Testis (tissue), 2 donors: ENCODE measurements at regions not wholly inside any gene's neighbourhood (a gene's known extent, or its start where the extent isn't known, plus 50 kb on each side); places are given as distances from the start of the nearest gene placed in this dataset.
A peak's percentile ranks its signal among the peaks of the same experiment; 100 is the strongest.
"Not testable (repeated sequence)": the region's sequence is repeated elsewhere in the genome, so short reads cannot be mapped to it uniquely, and the experiment has no call there.

ENCODE experiments used
- DNase-seq: peaks from one replicate; pipeline ENCODE4 v3.0.0-alpha.2; 2019
- H3K27ac ChIP-seq, 2 donors: fragments of 200-600 bp; sonication (generic); one replicate each; pipeline ENCODE4 v1.5.1; 2019
- H3K27me3 ChIP-seq: fragments of 200-600 bp; sonication (generic); one replicate; pipeline ENCODE4 v1.5.1; 2019
- H3K36me3 ChIP-seq: fragments of 200-600 bp; sonication (generic); one replicate; pipeline ENCODE4 v1.5.1; 2017; ENCODE audit warnings: low read depth; ENCODE audit errors: missing control alignments
- H3K4me1 ChIP-seq: fragments of 200-600 bp; sonication (generic); one replicate; pipeline ENCODE4 v1.5.1; 2019
- H3K4me3 ChIP-seq, 2 donors: fragments of 200-600 bp; sonication (generic); one replicate each; pipeline ENCODE4 v1.5.1; 2017 to 2019
- H3K9me3 ChIP-seq: fragments of 200-600 bp; sonication (generic); one replicate; pipeline ENCODE4 v1.5.1; 2017
- POLR2A ChIP-seq: fragments of 450-650 bp; IDR thresholded peaks from one replicate; pipeline ENCODE4 v1.6.1; 2017; ENCODE audit warnings: antibody characterized with exemption, mild to moderate bottlenecking, moderate library complexity
- WGBS, 2 donors: methylation state at CpG; one replicate each; pipeline ENCODE4 v1.1.5; 2018; 5-methylcytosine and 5-hydroxymethylcytosine counted together
- intact Hi-C: fragments of 100-400 bp; cut with DNase I; formaldehyde crosslinking; loops from one replicate; pipeline ENCODE4 v1.15.1; 2023; ENCODE audit warnings: low total_unique reads
- TF ChIP-seq, protein P1 (sequence below), 3 experiments: fragments of 450-650 bp in 2 of 3; fragments of 200-600 bp in 1 of 3; sonication (generic) in 1 of 3; IDR thresholded peaks; one replicate each; pipeline ENCODE4 v1.5.1; 2016 to 2019; ENCODE audit warnings: antibody characterized with exemption in 3 of 3, mild to moderate bottlenecking in 2 of 3, moderate library complexity in 1 of 3

DNA sequence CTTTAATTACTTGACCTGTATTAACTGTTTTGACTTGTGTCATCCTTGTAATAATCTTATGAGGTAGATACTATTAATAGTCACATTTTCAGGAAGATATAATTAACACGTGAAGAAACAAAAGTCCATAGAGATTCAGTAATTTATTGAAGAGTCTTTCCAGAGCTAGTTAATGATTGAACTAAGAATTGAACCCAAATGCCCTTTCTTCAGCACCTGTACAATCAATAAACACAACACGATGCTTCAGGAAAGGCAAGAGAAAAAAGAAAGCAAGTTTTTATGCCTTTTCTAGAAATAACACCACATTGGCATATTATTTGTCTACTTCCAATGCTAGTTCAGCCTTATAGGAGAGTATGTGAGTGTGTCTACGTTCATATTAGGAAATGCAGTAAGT, 399.6 kb downstream of the NAF1 start:
- no peaks in the 10 kb centered on the region for H3K9me3 ChIP-seq
- TF ChIP-seq, protein P1, sequence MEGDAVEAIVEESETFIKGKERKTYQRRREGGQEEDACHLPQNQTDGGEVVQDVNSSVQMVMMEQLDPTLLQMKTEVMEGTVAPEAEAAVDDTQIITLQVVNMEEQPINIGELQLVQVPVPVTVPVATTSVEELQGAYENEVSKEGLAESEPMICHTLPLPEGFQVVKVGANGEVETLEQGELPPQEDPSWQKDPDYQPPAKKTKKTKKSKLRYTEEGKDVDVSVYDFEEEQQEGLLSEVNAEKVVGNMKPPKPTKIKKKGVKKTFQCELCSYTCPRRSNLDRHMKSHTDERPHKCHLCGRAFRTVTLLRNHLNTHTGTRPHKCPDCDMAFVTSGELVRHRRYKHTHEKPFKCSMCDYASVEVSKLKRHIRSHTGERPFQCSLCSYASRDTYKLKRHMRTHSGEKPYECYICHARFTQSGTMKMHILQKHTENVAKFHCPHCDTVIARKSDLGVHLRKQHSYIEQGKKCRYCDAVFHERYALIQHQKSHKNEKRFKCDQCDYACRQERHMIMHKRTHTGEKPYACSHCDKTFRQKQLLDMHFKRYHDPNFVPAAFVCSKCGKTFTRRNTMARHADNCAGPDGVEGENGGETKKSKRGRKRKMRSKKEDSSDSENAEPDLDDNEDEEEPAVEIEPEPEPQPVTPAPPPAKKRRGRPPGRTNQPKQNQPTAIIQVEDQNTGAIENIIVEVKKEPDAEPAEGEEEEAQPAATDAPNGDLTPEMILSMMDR (IDR thresholded peaks at IDR 0.05), result no peak
- TF ChIP-seq POLR2A, result no peak
- H3K4me3 ChIP-seq, result no peak overlapping the region
- no peak overlapping the region for H3K27ac ChIP-seq
- H3K36me3 ChIP-seq, result no peaks in the 10 kb centered on the region
- no peaks in the 10 kb centered on the region for H3K4me1 ChIP-seq
- intact Hi-C loops, result no loop called here
- WGBS, 2 donors, result 82 to 91% methylated on average over 3 of the region's 3 CpGs
- DNase-seq, result no peak
- H3K27me3 ChIP-seq, result no peaks in the 10 kb centered on the region

- WGBS, 2 donors, result 67 to 70% methylated on average over 4 of the region's 4 CpGs
- intact Hi-C loops, result no loop called here
- Histone ChIP-seq H3K9me3 (no peaks in the 10 kb centered on the region), H3K4me1 (no peaks in the 10 kb centered on the region), H3K27ac (no peak overlapping the region), H3K4me3 (no peak overlapping the region), H3K27me3 (no peaks in the 10 kb centered on the region), H3K36me3 (no peaks in the 10 kb centered on the region)
- TF ChIP-seq POLR2A, result no peak
- TF ChIP-seq, protein P1 (IDR thresholded peaks at IDR 0.05), result no peak
- DNase-seq, result no peak
Observed at GRCh38 chr4:162761965-162762364, 404.7 kb downstream of the NAF1 start.

DNA sequence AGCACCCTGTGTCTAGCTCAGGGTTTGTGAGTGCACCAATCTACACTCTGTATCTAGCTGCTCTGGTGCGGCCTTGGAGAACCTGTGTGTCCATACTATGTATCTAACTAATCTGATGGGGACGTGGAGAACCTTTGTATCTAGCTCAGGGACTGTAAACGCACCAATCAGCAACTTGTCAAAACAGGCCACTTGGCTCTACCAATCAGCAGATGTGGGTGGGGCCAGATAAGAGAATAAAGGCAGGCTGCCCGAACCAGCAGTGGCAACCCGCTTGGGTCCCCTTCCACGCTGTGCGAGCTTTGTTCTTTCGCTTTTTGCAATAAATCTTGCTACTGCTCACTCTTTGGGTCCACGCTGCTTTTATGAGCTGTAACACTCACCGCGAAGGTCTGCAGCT, 426.5 kb downstream of the NAF1 start:
- H3K4me3 ChIP-seq, result peak overlapping the region; percentile 34 to 38
- H3K4me1 ChIP-seq, intact Hi-C loops, H3K27me3 ChIP-seq, H3K27ac ChIP-seq, H3K36me3 ChIP-seq, H3K9me3 ChIP-seq: not testable (repeated sequence)
- WGBS, 2 donors, result 60 to 66% methylated on average over 11 of the region's 11 CpGs
- DNase-seq, result peak; percentile 69

GRCh38 chr4:162739596-162739995, 427.1 kb downstream of the NAF1 start:
- H3K27ac ChIP-seq, DNase-seq, H3K4me1 ChIP-seq, H3K36me3 ChIP-seq, intact Hi-C loops, H3K27me3 ChIP-seq, H3K9me3 ChIP-seq: not testable (repeated sequence)
- peak overlapping the region; percentile 34 to 38 for H3K4me3 ChIP-seq
- 87% methylated on average over 32 of the region's 32 CpGs; no CpG with 5 or more reads in 1 of the 2 donors for WGBS, 2 donors

GRCh38 chr4:162732876-162733275, 433.8 kb downstream of the NAF1 start:
- 62 to 65% methylated on average over 6 of the region's 6 CpGs for WGBS, 2 donors
- TF ChIP-seq POLR2A, result no peak
- TF ChIP-seq, protein P1 (IDR thresholded peaks at IDR 0.05), result no peak
- Histone ChIP-seq H3K9me3 (no peaks in the 10 kb centered on the region), H3K36me3 (no peaks in the 10 kb centered on the region), H3K27me3 (no peaks in the 10 kb centered on the region), H3K4me1 (no peaks in the 10 kb centered on the region), H3K4me3 (no peak overlapping the region), H3K27ac (no peak overlapping the region)
- DNase-seq, result no peak
- intact Hi-C loops, result no loop called here

DNA sequence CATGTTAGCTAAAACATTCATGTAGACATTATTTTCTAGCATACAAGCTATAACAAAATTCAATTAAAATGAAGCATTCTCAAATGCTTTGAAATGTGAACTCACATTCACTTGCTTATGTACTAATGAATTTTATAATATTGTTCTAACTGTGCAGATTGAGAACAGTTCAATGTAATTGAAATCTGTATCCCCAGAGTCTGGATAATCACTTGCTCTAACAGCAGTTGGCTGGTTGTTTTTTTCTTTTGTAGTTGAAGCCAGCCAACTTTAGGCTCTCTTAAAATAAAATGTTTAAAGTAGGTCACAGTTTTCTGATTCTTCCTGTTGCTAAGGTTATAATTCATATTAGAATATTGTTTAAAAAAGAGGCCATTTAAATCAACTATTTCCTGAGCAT, 438.9 kb downstream of the NAF1 start:
- intact Hi-C loops, result no loop called here
- Histone ChIP-seq H3K36me3 (no peaks in the 10 kb centered on the region), H3K27me3 (no peaks in the 10 kb centered on the region), H3K4me1 (no peaks in the 10 kb centered on the region), H3K27ac (no peak overlapping the region), H3K4me3 (no peak overlapping the region), H3K9me3 (no peaks in the 10 kb centered on the region)
- no peak for DNase-seq
- TF ChIP-seq POLR2A, result no peak
- TF ChIP-seq, protein P1 (IDR thresholded peaks at IDR 0.05), result no peak
